Osteocyte (in vitro differentiated cells): ENCODE measurements at regions not wholly inside any gene's neighbourhood (a gene's known extent, or its start where the extent isn't known, plus 50 kb on each side); places are given as distances from the start of the nearest gene placed in this dataset.

ENCODE experiments used
- DNase-seq: peaks from one replicate; pipeline ENCODE4 v3.0.0; 2021; ENCODE audit warnings: mixed read lengths; ENCODE audit not compliant: unreplicated experiment; ENCODE audit errors: extremely low spot score
- H3K27ac Mint-ChIP-seq: one replicate; pipeline ENCODE4 v1.8.0; 2021; ENCODE audit warnings: mild to moderate bottlenecking, mixed read lengths; ENCODE audit not compliant: unreplicated experiment
- H3K27me3 Mint-ChIP-seq: one replicate; pipeline ENCODE4 v1.8.0; 2021; ENCODE audit warnings: mixed read lengths; ENCODE audit not compliant: unreplicated experiment
- H3K36me3 Mint-ChIP-seq: one replicate; pipeline ENCODE4 v1.8.0; 2021; ENCODE audit warnings: mixed read lengths; ENCODE audit not compliant: unreplicated experiment
- H3K4me1 Mint-ChIP-seq: one replicate; pipeline ENCODE4 v1.8.0; 2021; ENCODE audit warnings: mixed read lengths; ENCODE audit not compliant: unreplicated experiment
- H3K4me3 Mint-ChIP-seq: one replicate; pipeline ENCODE4 v1.8.0; 2021; ENCODE audit warnings: mild to moderate bottlenecking, moderate library complexity, mixed read lengths; ENCODE audit not compliant: unreplicated experiment
- H3K9me3 Mint-ChIP-seq: one replicate; pipeline ENCODE4 v1.8.0; 2021; ENCODE audit warnings: mixed read lengths; ENCODE audit not compliant: unreplicated experiment
- TF ChIP-seq, protein P1 (sequence below): fragments of 200-600 bp; sonication (generic); IDR thresholded peaks from 2 replicates; pipeline ENCODE4 v1.5.0; 2021; ENCODE audit warnings: antibody characterized with exemption, mild to moderate bottlenecking, moderate library complexity

GRCh38 chr3:35498506-35499210, 140.7 kb upstream of the ARPP21 start:
- H3K9me3 Mint-ChIP-seq = peaks cover 9% of the 10 kb centered on the region
- no peaks in the 10 kb centered on the region for H3K27me3 Mint-ChIP-seq
- TF ChIP-seq, protein P1, sequence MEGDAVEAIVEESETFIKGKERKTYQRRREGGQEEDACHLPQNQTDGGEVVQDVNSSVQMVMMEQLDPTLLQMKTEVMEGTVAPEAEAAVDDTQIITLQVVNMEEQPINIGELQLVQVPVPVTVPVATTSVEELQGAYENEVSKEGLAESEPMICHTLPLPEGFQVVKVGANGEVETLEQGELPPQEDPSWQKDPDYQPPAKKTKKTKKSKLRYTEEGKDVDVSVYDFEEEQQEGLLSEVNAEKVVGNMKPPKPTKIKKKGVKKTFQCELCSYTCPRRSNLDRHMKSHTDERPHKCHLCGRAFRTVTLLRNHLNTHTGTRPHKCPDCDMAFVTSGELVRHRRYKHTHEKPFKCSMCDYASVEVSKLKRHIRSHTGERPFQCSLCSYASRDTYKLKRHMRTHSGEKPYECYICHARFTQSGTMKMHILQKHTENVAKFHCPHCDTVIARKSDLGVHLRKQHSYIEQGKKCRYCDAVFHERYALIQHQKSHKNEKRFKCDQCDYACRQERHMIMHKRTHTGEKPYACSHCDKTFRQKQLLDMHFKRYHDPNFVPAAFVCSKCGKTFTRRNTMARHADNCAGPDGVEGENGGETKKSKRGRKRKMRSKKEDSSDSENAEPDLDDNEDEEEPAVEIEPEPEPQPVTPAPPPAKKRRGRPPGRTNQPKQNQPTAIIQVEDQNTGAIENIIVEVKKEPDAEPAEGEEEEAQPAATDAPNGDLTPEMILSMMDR = no peak
- H3K36me3 Mint-ChIP-seq = no peaks in the 10 kb centered on the region
- peaks cover 7% of the 10 kb centered on the region for H3K4me1 Mint-ChIP-seq
- DNase-seq = no peak
- H3K27ac Mint-ChIP-seq = no peak overlapping the region
- no peak overlapping the region for H3K4me3 Mint-ChIP-seq

DNA sequence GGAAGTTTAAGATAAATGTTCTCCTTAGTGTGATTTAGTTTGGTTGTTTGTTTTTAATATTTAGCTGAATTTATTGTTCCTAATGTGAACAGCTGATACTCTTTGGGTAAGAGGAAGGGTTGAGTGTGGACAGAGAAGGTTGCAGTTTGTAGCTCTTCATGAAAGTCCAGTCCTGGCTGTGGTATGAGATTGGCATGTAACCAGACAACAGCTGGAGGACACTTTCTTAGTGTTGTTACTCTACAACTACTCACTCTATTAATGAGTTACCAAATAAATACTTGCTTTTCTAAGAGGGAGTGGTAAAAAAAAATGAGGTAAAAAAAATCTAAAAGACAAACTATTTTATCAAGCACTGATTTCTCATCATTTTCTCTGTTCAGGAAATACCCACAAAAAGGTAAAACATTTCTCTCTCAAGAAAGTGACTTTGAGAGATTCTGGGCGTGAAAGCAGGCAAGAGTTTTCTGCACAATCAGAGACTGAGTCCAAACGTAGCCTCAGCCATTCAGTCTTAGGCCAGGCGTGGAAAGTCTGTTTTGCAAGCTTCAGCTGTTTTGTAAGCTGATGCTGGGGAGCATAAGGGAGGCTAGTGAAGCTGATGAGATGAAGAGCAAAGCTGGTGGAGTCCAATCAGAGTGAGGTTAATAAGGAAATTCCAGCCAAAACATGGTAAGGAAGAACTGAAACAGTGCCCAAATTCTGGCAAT, 138.5 kb upstream of the ARPP21 start:
- Mint-ChIP-seq H3K4me1 (no peaks in the 10 kb centered on the region), H3K9me3 (peaks cover 9% of the 10 kb centered on the region), H3K36me3 (no peaks in the 10 kb centered on the region), H3K4me3 (no peak overlapping the region), H3K27me3 (no peaks in the 10 kb centered on the region), H3K27ac (no peak overlapping the region)
- DNase-seq = no peak
- TF ChIP-seq, protein P1 = no peak

- H3K27ac Mint-ChIP-seq = no peak overlapping the region
Measured at GRCh38 chr3:35502699-35503098, 136.6 kb upstream of the ARPP21 start.

DNA sequence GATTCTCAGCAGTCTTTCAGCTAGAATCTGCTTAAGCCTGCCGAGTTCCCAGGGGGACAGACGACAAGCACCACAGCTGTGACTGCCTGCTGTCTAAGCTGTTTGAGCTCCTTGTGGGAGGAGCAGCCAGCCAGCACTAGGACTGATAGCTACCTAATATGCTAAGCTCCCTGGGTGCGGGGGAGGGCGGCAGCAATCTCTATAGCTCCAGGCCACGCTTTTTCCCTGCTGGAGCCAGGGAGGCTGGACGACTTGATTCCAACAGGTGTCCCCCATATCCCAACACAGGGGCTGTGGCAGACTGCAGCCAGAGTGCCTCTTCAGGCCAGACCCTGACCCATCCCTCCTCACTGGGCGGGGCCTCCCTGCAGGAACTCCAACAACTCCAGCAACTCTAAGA, 134.1 kb upstream of the ARPP21 start:
- H3K9me3 Mint-ChIP-seq = peaks cover 6% of the 10 kb centered on the region
- H3K4me3 Mint-ChIP-seq = no peak overlapping the region
- no peak for DNase-seq
- H3K27me3 Mint-ChIP-seq = no peaks in the 10 kb centered on the region
- no peaks in the 10 kb centered on the region for H3K36me3 Mint-ChIP-seq
- TF ChIP-seq, protein P1 = no peak
- no peaks in the 10 kb centered on the region for H3K4me1 Mint-ChIP-seq
- no peak overlapping the region for H3K27ac Mint-ChIP-seq

More at GRCh38 chr3:35502699-35503098, 136.6 kb upstream of the ARPP21 start:
- TF ChIP-seq, protein P1 = no peak
- Mint-ChIP-seq H3K4me1 (no peaks in the 10 kb centered on the region), H3K27me3 (no peaks in the 10 kb centered on the region), H3K9me3 (peaks cover 14% of the 10 kb centered on the region), H3K4me3 (no peak overlapping the region), H3K36me3 (no peaks in the 10 kb centered on the region)
- DNase-seq = no peak

DNA sequence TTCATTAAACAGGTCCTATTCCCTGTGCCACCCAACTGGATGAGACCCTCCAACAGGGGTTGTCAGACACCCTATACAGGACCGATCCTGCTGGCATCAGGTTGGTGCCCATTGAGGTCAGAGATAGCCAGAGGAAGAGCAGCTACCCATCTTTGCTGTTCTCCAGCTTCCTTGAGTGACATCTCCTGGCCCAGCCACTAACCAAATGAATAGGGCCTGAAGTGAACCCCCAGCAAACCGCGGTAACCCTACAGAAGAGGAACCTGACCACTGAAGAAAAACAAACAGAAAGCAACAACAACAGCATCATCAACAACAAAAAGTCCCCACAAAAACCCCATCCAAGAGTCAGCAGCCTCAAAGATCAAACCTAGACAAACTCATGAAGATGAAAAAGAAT, 133.6 kb upstream of the ARPP21 start:
- TF ChIP-seq, protein P1 = no peak
- H3K27me3 Mint-ChIP-seq = no peaks in the 10 kb centered on the region
- DNase-seq = no peak

More for the DNA sequence above, 133.6 kb upstream of the ARPP21 start:
- Mint-ChIP-seq H3K36me3 (no peaks in the 10 kb centered on the region), H3K27ac (no peak overlapping the region), H3K9me3 (peaks cover 6% of the 10 kb centered on the region), H3K4me1 (no peaks in the 10 kb centered on the region), H3K4me3 (no peak overlapping the region)
